HL-60 (cell line): ENCODE measurements at regions not wholly inside any gene's neighbourhood (a gene's known extent, or its start where the extent isn't known, plus 50 kb on each side); places are given as distances from the start of the nearest gene placed in this dataset.

ENCODE experiments used
- GABPA ChIP-seq: IDR thresholded peaks from 2 replicates; pipeline ENCODE4 v1.6.1; 2012; ENCODE audit warnings: low read depth
- SPI1 ChIP-seq: IDR thresholded peaks from 2 replicates; pipeline ENCODE4 v1.6.1; 2012; ENCODE audit warnings: low read depth, mild to moderate bottlenecking, borderline replicate concordance
- TF ChIP-seq, protein P1 (sequence below): IDR thresholded peaks from one replicate; pipeline ENCODE4 v1.5.1; 2011; ENCODE audit warnings: low read length, control low read depth, inconsistent platforms; ENCODE audit not compliant: insufficient read depth

DNA sequence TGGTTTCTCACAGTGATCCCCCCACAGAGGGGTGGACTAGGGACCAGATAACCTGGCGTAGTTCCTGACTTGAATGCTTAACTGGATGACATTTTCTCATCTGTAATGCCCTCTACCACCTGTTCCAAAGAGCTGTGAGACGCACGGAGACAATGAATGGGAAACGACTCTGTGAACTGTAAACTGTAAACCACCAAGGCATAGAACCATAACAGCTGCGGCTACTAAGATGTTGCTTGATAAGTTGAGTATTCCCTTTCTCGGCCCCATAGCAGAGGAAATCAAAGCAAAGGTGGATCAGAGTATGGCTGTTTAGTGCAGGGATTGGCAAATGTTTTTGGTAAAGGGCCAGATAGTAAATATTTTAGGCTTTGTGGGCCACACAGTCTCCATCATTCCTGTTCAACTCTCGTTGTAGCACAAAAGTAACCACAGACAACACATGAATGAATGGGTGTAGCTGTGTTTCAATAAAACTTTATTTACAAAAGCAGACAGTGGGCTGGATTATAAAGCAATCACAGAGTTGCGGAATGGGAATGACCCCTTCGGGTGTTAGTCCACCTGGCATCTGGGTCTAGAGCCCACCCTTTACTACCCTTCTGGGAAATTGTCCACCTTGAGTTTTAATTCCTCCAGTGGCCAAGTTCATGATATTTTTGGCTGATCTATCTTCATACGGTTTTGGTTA is 315.2 kb downstream of the RPS6KC1 start:
- TF ChIP-seq, protein P1, sequence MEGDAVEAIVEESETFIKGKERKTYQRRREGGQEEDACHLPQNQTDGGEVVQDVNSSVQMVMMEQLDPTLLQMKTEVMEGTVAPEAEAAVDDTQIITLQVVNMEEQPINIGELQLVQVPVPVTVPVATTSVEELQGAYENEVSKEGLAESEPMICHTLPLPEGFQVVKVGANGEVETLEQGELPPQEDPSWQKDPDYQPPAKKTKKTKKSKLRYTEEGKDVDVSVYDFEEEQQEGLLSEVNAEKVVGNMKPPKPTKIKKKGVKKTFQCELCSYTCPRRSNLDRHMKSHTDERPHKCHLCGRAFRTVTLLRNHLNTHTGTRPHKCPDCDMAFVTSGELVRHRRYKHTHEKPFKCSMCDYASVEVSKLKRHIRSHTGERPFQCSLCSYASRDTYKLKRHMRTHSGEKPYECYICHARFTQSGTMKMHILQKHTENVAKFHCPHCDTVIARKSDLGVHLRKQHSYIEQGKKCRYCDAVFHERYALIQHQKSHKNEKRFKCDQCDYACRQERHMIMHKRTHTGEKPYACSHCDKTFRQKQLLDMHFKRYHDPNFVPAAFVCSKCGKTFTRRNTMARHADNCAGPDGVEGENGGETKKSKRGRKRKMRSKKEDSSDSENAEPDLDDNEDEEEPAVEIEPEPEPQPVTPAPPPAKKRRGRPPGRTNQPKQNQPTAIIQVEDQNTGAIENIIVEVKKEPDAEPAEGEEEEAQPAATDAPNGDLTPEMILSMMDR: no peak
- TF ChIP-seq GABPA (no peak), SPI1 (no peak)
